CD4-positive, alpha-beta memory T cell (primary cell): ENCODE measurements at regions not wholly inside any gene's neighbourhood (a gene's known extent, or its start where the extent isn't known, plus 50 kb on each side); places are given as distances from the start of the nearest gene placed in this dataset.

Experiments
- CTCF ChIA-PET: fragments of 350-600 bp; sonication (Branson Sonifier 250); formaldehyde crosslinking; loops from one replicate; lab custom pipeline; 2021; ENCODE audit warnings: inconsistent platforms; ENCODE audit not compliant: partially characterized antibody; lab: Charles Lee
- POLR2A ChIA-PET: fragments of 350-600 bp; sonication (Branson Sonifier 250); formaldehyde crosslinking; loops from one replicate; lab custom pipeline; 2021; ENCODE audit not compliant: partially characterized antibody; lab: Charles Lee
- DNase-seq, 5 donors: peaks; one replicate each; pipeline versions ENCODE4 v3.0.0 to v3.0.0-alpha.2; 2020 to 2022; ENCODE audit warnings: mixed read lengths in 1 of 5
- H3K27ac ChIP-seq: one replicate; pipeline ENCODE4 v1.7.0; 2013; ENCODE audit warnings: low read depth, low read length
- H3K27me3 ChIP-seq: 2 replicates; pipeline ENCODE4 v1.7.0; 2013; ENCODE audit warnings: mild to moderate bottlenecking, low read length, moderate library complexity; ENCODE audit not compliant: insufficient read depth
- H3K36me3 ChIP-seq: 2 replicates; pipeline ENCODE4 v1.7.0; 2013; ENCODE audit warnings: mild to moderate bottlenecking, low read length, moderate library complexity; ENCODE audit not compliant: insufficient read depth
- H3K4me1 ChIP-seq: 2 replicates; pipeline ENCODE4 v1.7.0; 2013; ENCODE audit warnings: mild to moderate bottlenecking, low read length, moderate library complexity; ENCODE audit not compliant: insufficient read depth
- H3K4me3 ChIP-seq, 2 donors: one replicate each; pipeline ENCODE4 v1.7.0; 2013; ENCODE audit warnings: low read length in 2 of 2, mild to moderate bottlenecking in 1 of 2
- H3K9me3 ChIP-seq, 2 donors: one replicate each; pipeline ENCODE4 v1.7.0; 2013; ENCODE audit warnings: low read length in 2 of 2, control low read depth in 1 of 2; ENCODE audit not compliant: control insufficient read depth in 1 of 2
- H3K27ac Mint-ChIP-seq, 7 donors: one replicate each; pipeline ENCODE4 v1.8.0; 2020 to 2021; ENCODE audit warnings: mixed read lengths in 7 of 7, mild to moderate bottlenecking in 6 of 7, inconsistent platforms in 3 of 7, moderate library complexity in 3 of 7
- H3K27me3 Mint-ChIP-seq, 2 donors: one replicate each; pipeline ENCODE4 v1.8.0; 2020 to 2021; ENCODE audit warnings: mixed read lengths in 2 of 2
- H3K36me3 Mint-ChIP-seq, 2 donors: one replicate each; pipeline ENCODE4 v1.8.0; 2020 to 2021; ENCODE audit warnings: mixed read lengths in 2 of 2, inconsistent platforms in 1 of 2, mild to moderate bottlenecking in 1 of 2
- H3K4me1 Mint-ChIP-seq, 4 donors: one replicate each; pipeline ENCODE4 v1.8.0; 2020 to 2021; ENCODE audit warnings: mixed read lengths in 4 of 4, mild to moderate bottlenecking in 1 of 4
- H3K4me3 Mint-ChIP-seq, 8 donors: one replicate each; pipeline ENCODE4 v1.8.0; 2020 to 2021; ENCODE audit warnings: mixed read lengths in 8 of 8, mild to moderate bottlenecking in 7 of 8, moderate library complexity in 6 of 8, inconsistent platforms in 3 of 8
- H3K9me3 Mint-ChIP-seq, 8 donors: one replicate each; pipeline ENCODE4 v1.8.0; 2020 to 2021; ENCODE audit warnings: mixed read lengths in 8 of 8, mild to moderate bottlenecking in 5 of 8, inconsistent platforms in 3 of 8, moderate library complexity in 1 of 8
- intact Hi-C: fragments of 100-400 bp; cut with micrococcal nuclease; formaldehyde crosslinking; loops from one replicate; pipeline ENCODE4 v1.15.1; 2023

DNA sequence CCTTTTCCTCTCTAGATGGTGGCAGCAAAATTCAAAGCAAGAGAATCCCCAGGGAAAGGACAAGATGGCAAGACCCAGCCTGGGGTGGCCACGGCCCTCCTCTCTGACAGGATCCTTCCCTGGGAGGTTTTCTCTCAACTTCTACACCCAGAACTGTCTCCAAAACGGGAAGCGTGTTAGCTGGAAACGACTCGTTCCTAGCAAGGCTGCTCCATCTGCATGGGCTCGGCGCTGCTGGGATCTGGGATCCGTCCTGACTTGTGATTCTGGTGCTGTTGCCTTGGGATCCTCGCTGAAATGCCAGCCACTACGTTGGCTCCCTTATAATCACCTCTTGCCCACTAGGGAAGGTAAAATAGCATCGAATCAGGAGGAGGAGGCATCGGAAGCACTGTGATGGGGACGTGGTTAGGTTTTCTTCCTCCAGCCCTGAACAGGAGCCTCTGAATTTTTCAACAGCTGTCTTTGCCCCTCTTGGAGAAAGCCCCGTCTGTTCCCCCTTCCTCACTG is 514.8 kb upstream of the MYT1L start:
- H3K27ac Mint-ChIP-seq: no peak overlapping the region
- CTCF ChIA-PET: no interaction called here
- no peaks in the 10 kb centered on the region for H3K27me3 Mint-ChIP-seq
- Histone ChIP-seq H3K4me3 (no peak overlapping the region), H3K27ac (no peak overlapping the region), H3K4me1 (no peaks in the 10 kb centered on the region), H3K27me3 (no peaks in the 10 kb centered on the region), H3K9me3 (no peaks in the 10 kb centered on the region), H3K36me3 (no peaks in the 10 kb centered on the region)
- no peak overlapping the region for H3K4me3 Mint-ChIP-seq
- DNase-seq: no peak
- POLR2A ChIA-PET: no interaction called here
- no peaks in the 10 kb centered on the region for H3K36me3 Mint-ChIP-seq
- H3K4me1 Mint-ChIP-seq: no peaks in the 10 kb centered on the region
- intact Hi-C loops: loop anchor here (10.0 kb wide), 1 partner anchor 459 kb away; no protein-coding TSS in a partner anchor
- no peaks in the 10 kb centered on the region for H3K9me3 Mint-ChIP-seq

GRCh38 chr2:2845267-2845666 is 514.2 kb upstream of the MYT1L start:
- CTCF ChIA-PET: no interaction called here
- H3K27me3 Mint-ChIP-seq: no peaks in the 10 kb centered on the region
- no peak overlapping the region for H3K27ac ChIP-seq
- no peaks in the 10 kb centered on the region for H3K27me3 ChIP-seq
- H3K36me3 Mint-ChIP-seq: no peaks in the 10 kb centered on the region
- no peaks in the 10 kb centered on the region for H3K4me1 ChIP-seq
- H3K4me3 ChIP-seq: no peak overlapping the region
- H3K4me3 Mint-ChIP-seq: no peak overlapping the region
- intact Hi-C loops: loop anchor here (10.0 kb wide), 1 partner anchor 460 kb away; no protein-coding TSS in a partner anchor
- no peaks in the 10 kb centered on the region for H3K4me1 Mint-ChIP-seq
- no peak overlapping the region for H3K27ac Mint-ChIP-seq
- H3K36me3 ChIP-seq: no peaks in the 10 kb centered on the region
- no peak for DNase-seq
- POLR2A ChIA-PET: no interaction called here
- no peaks in the 10 kb centered on the region for H3K9me3 ChIP-seq
- no peaks in the 10 kb centered on the region for H3K9me3 Mint-ChIP-seq

GRCh38 chr2:2843969-2844548 is 513.0 kb upstream of the MYT1L start:
- Mint-ChIP-seq H3K9me3 (no peaks in the 10 kb centered on the region), H3K4me1 (no peaks in the 10 kb centered on the region), H3K4me3 (no peak overlapping the region), H3K27me3 (no peaks in the 10 kb centered on the region), H3K36me3 (no peaks in the 10 kb centered on the region), H3K27ac (no peak overlapping the region)
- CTCF ChIA-PET: no interaction called here
- no peaks in the 10 kb centered on the region for H3K27me3 ChIP-seq
- no peaks in the 10 kb centered on the region for H3K36me3 ChIP-seq
- intact Hi-C loops: loop anchor here (10.0 kb wide), 1 partner anchor 461 kb away; no protein-coding TSS in a partner anchor
- DNase-seq: no peak
- H3K4me1 ChIP-seq: no peaks in the 10 kb centered on the region
- H3K4me3 ChIP-seq: no peak overlapping the region
- H3K27ac ChIP-seq: no peak overlapping the region
- H3K9me3 ChIP-seq: no peaks in the 10 kb centered on the region
- POLR2A ChIA-PET: no interaction called here

GRCh38 chr2:2842466-2842865 is 511.4 kb upstream of the MYT1L start:
- Histone ChIP-seq H3K27me3 (no peaks in the 10 kb centered on the region), H3K4me1 (no peaks in the 10 kb centered on the region), H3K27ac (no peak overlapping the region), H3K9me3 (no peaks in the 10 kb centered on the region), H3K4me3 (no peak overlapping the region), H3K36me3 (no peaks in the 10 kb centered on the region)
- DNase-seq: no peak
- Mint-ChIP-seq H3K4me1 (no peaks in the 10 kb centered on the region), H3K9me3 (peaks cover 0 to 2% (median 0%) of the 10 kb centered on the region in 8 donors), H3K27ac (no peak overlapping the region), H3K4me3 (no peak overlapping the region), H3K36me3 (no peaks in the 10 kb centered on the region), H3K27me3 (peaks cover 0 to 3% of the 10 kb centered on the region in 2 donors)
- POLR2A ChIA-PET: no interaction called here
- intact Hi-C loops: loop anchor here (10.0 kb wide), 1 partner anchor 462 kb away; no protein-coding TSS in a partner anchor
- CTCF ChIA-PET: no interaction called here

DNA sequence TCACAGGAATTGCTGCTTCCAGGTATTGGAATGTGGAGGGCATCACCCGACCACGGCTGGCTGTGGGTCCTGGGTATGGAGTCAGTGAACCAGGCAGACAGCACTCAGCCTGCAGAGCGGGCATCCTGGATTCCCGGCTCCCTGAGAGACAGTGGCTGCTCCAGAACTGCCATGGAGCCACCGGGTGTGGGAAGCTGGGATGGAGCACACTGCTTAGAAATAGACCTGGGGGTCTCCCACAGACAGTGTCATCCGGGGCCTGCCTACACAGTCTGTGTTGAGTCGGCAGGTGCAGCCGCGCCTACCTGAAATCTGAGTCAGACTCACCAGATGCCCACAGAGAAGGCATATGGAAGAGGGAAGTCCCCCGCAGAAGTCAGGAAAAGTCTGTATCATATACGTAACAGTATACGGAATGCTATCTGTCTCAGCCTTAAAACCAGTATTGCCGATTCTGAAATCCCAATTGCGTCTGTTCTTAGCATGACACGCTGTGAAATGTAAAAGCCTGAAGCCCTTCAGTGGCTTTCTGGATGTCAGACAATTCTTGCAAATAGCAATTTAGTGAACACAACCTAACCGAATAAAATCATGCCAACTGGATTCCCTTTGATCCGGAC is 509.7 kb upstream of the MYT1L start:
- no peak for DNase-seq
- Histone ChIP-seq H3K27ac (no peak overlapping the region), H3K4me1 (no peaks in the 10 kb centered on the region), H3K9me3 (no peaks in the 10 kb centered on the region), H3K36me3 (no peaks in the 10 kb centered on the region), H3K27me3 (no peaks in the 10 kb centered on the region), H3K4me3 (no peak overlapping the region)
- POLR2A ChIA-PET: no interaction called here
- Mint-ChIP-seq H3K27me3 (peaks cover 0 to 3% of the 10 kb centered on the region in 2 donors), H3K4me1 (no peaks in the 10 kb centered on the region), H3K9me3 (peaks cover 0 to 7% (median under 1%) of the 10 kb centered on the region in 8 donors), H3K27ac (no peak overlapping the region), H3K36me3 (no peaks in the 10 kb centered on the region), H3K4me3 (no peak overlapping the region)
- intact Hi-C loops: loop anchor here (10.0 kb wide), 1 partner anchor 464 kb away; no protein-coding TSS in a partner anchor
- CTCF ChIA-PET: no interaction called here

GRCh38 chr2:2839782-2840531 is 508.9 kb upstream of the MYT1L start:
- Histone ChIP-seq H3K4me3 (no peak overlapping the region), H3K9me3 (no peaks in the 10 kb centered on the region), H3K36me3 (no peaks in the 10 kb centered on the region), H3K4me1 (no peaks in the 10 kb centered on the region), H3K27ac (no peak overlapping the region), H3K27me3 (no peaks in the 10 kb centered on the region)
- Mint-ChIP-seq H3K36me3 (no peaks in the 10 kb centered on the region), H3K4me3 (no peak overlapping the region), H3K4me1 (no peaks in the 10 kb centered on the region), H3K9me3 (peaks cover 0 to 8% (median under 1%) of the 10 kb centered on the region in 8 donors), H3K27ac (no peak overlapping the region), H3K27me3 (peaks cover 0 to 3% of the 10 kb centered on the region in 2 donors)
- POLR2A ChIA-PET: no interaction called here
- no peak for DNase-seq
- intact Hi-C loops: loop anchor here (10.0 kb wide), 1 partner anchor 465 kb away; no protein-coding TSS in a partner anchor
- CTCF ChIA-PET: no interaction called here

DNA sequence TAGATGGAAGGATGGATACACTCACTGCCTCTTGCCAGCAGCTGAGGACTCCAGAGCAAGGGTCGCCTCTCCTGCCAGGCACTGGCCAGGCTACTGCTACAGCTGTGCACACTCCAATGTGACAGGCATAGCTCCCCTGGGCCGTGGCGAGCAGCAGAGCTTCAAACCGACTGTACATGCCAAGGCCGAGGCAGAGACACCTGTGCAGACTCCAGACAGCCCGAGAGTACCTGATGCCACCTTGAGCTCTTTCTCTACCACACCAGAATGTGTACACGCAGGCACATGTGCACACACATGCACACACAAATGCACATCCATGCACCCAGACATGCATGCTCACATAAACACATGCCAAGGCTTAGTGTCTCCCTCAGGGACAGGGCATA is 508.3 kb upstream of the MYT1L start:
- Mint-ChIP-seq H3K36me3 (no peaks in the 10 kb centered on the region), H3K27me3 (peaks cover 1 to 3% of the 10 kb centered on the region in 2 donors), H3K4me3 (no peak overlapping the region), H3K27ac (no peak overlapping the region), H3K9me3 (peaks cover 0 to 8% (median under 1%) of the 10 kb centered on the region in 8 donors), H3K4me1 (no peaks in the 10 kb centered on the region)
- no peaks in the 10 kb centered on the region for H3K27me3 ChIP-seq
- H3K4me3 ChIP-seq: no peak overlapping the region
- no peaks in the 10 kb centered on the region for H3K36me3 ChIP-seq
- no peak overlapping the region for H3K27ac ChIP-seq
- POLR2A ChIA-PET: no interaction called here
- no peaks in the 10 kb centered on the region for H3K4me1 ChIP-seq
- CTCF ChIA-PET: no interaction called here
- no peak for DNase-seq
- intact Hi-C loops: no loop called here
- H3K9me3 ChIP-seq: no peaks in the 10 kb centered on the region
